ENCODE measurements at regions not wholly inside any gene's neighbourhood (a gene's known extent, or its start where the extent isn't known, plus 50 kb on each side); places are given as distances from the start of the nearest gene placed in this dataset.

GRCh38 chr18:72161691-72162090 is 382.5 kb downstream of the CBLN2 start:
- no peaks in the 10 kb centered on the region for H3K27me3 ChIP-seq (replicated peaks; ENCODE audit: control insufficient read depth, insufficient read depth, low read length, poor library complexity, severe bottlenecking)
- no peak overlapping the region for H3K4me3 ChIP-seq (ENCODE audit: insufficient read depth, low read depth, low read length, poor library complexity, severe bottlenecking)
- DNase-seq, result no peak
- no peak overlapping the region for H3K27ac ChIP-seq (ENCODE audit: insufficient read depth, low read length, poor library complexity, severe bottlenecking)
- no peaks in the 10 kb centered on the region for H3K4me1 ChIP-seq (ENCODE audit: control insufficient read depth, insufficient read depth, low read length, poor library complexity, severe bottlenecking)
- H3K9me3 ChIP-seq (ENCODE audit: control insufficient read depth, low read length), result no peaks in the 10 kb centered on the region
- H3K36me3 ChIP-seq (ENCODE audit: control insufficient read depth, insufficient read depth, low read length), result no peaks in the 10 kb centered on the region

- H3K9me3 ChIP-seq (ENCODE audit: control insufficient read depth, low read length), result no peaks in the 10 kb centered on the region
- H3K36me3 ChIP-seq (ENCODE audit: control insufficient read depth, insufficient read depth, low read length), result no peaks in the 10 kb centered on the region
- no peak overlapping the region for H3K4me3 ChIP-seq (ENCODE audit: insufficient read depth, low read depth, low read length, poor library complexity, severe bottlenecking)
- H3K27me3 ChIP-seq (replicated peaks; ENCODE audit: control insufficient read depth, insufficient read depth, low read length, poor library complexity, severe bottlenecking), result no peaks in the 10 kb centered on the region
- H3K4me1 ChIP-seq (ENCODE audit: control insufficient read depth, insufficient read depth, low read length, poor library complexity, severe bottlenecking), result no peaks in the 10 kb centered on the region
- H3K27ac ChIP-seq (ENCODE audit: insufficient read depth, low read length, poor library complexity, severe bottlenecking), result no peak overlapping the region
- DNase-seq, result no peak
Observed at GRCh38 chr18:72160510-72161445, 383.4 kb downstream of the CBLN2 start.

- Histone ChIP-seq H3K27me3 (replicated peaks; ENCODE audit: control insufficient read depth, insufficient read depth, low read length, poor library complexity, severe bottlenecking) (no peaks in the 10 kb centered on the region), H3K4me3 (ENCODE audit: insufficient read depth, low read depth, low read length, poor library complexity, severe bottlenecking) (no peak overlapping the region), H3K9me3 (ENCODE audit: control insufficient read depth, low read length) (no peaks in the 10 kb centered on the region), H3K36me3 (ENCODE audit: control insufficient read depth, insufficient read depth, low read length) (no peaks in the 10 kb centered on the region), H3K27ac (ENCODE audit: insufficient read depth, low read length, poor library complexity, severe bottlenecking) (no peak overlapping the region), H3K4me1 (ENCODE audit: control insufficient read depth, insufficient read depth, low read length, poor library complexity, severe bottlenecking) (no peaks in the 10 kb centered on the region)
- DNase-seq, result no peak
Observed at GRCh38 chr18:72155327-72155726, 388.8 kb downstream of the CBLN2 start.

GRCh38 chr18:72154926-72155325 is 389.2 kb downstream of the CBLN2 start:
- Histone ChIP-seq H3K4me3 (ENCODE audit: insufficient read depth, low read depth, low read length, poor library complexity, severe bottlenecking) (no peak overlapping the region), H3K9me3 (ENCODE audit: control insufficient read depth, low read length) (no peaks in the 10 kb centered on the region), H3K4me1 (ENCODE audit: control insufficient read depth, insufficient read depth, low read length, poor library complexity, severe bottlenecking) (no peaks in the 10 kb centered on the region), H3K27me3 (replicated peaks; ENCODE audit: control insufficient read depth, insufficient read depth, low read length, poor library complexity, severe bottlenecking) (no peaks in the 10 kb centered on the region), H3K27ac (ENCODE audit: insufficient read depth, low read length, poor library complexity, severe bottlenecking) (no peak overlapping the region), H3K36me3 (ENCODE audit: control insufficient read depth, insufficient read depth, low read length) (no peaks in the 10 kb centered on the region)
- no peak for DNase-seq

GRCh38 chr18:72152935-72153334 is 391.2 kb downstream of the CBLN2 start:
- no peaks in the 10 kb centered on the region for H3K36me3 ChIP-seq (ENCODE audit: control insufficient read depth, insufficient read depth, low read length)
- H3K9me3 ChIP-seq (ENCODE audit: control insufficient read depth, low read length), result no peaks in the 10 kb centered on the region
- no peak overlapping the region for H3K4me3 ChIP-seq (ENCODE audit: insufficient read depth, low read depth, low read length, poor library complexity, severe bottlenecking)
- no peak overlapping the region for H3K27ac ChIP-seq (ENCODE audit: insufficient read depth, low read length, poor library complexity, severe bottlenecking)
- no peak for DNase-seq
- H3K4me1 ChIP-seq (ENCODE audit: control insufficient read depth, insufficient read depth, low read length, poor library complexity, severe bottlenecking), result no peaks in the 10 kb centered on the region
- no peaks in the 10 kb centered on the region for H3K27me3 ChIP-seq (replicated peaks; ENCODE audit: control insufficient read depth, insufficient read depth, low read length, poor library complexity, severe bottlenecking)

GRCh38 chr18:72147830-72148229 is 396.3 kb downstream of the CBLN2 start:
- H3K4me1 ChIP-seq (ENCODE audit: control insufficient read depth, insufficient read depth, low read length, poor library complexity, severe bottlenecking), result no peaks in the 10 kb centered on the region
- H3K27me3 ChIP-seq (replicated peaks; ENCODE audit: control insufficient read depth, insufficient read depth, low read length, poor library complexity, severe bottlenecking), result no peaks in the 10 kb centered on the region
- no peaks in the 10 kb centered on the region for H3K36me3 ChIP-seq (ENCODE audit: control insufficient read depth, insufficient read depth, low read length)
- no peak overlapping the region for H3K4me3 ChIP-seq (ENCODE audit: insufficient read depth, low read depth, low read length, poor library complexity, severe bottlenecking)
- no peak for DNase-seq
- H3K9me3 ChIP-seq (ENCODE audit: control insufficient read depth, low read length), result no peaks in the 10 kb centered on the region
- no peak overlapping the region for H3K27ac ChIP-seq (ENCODE audit: insufficient read depth, low read length, poor library complexity, severe bottlenecking)

GRCh38 chr18:72140007-72140406 is 404.1 kb downstream of the CBLN2 start:
- Histone ChIP-seq H3K9me3 (ENCODE audit: control insufficient read depth, low read length) (no peaks in the 10 kb centered on the region), H3K36me3 (ENCODE audit: control insufficient read depth, insufficient read depth, low read length) (no peaks in the 10 kb centered on the region), H3K27me3 (replicated peaks; ENCODE audit: control insufficient read depth, insufficient read depth, low read length, poor library complexity, severe bottlenecking) (no peaks in the 10 kb centered on the region), H3K4me3 (ENCODE audit: insufficient read depth, low read depth, low read length, poor library complexity, severe bottlenecking) (no peak overlapping the region), H3K4me1 (ENCODE audit: control insufficient read depth, insufficient read depth, low read length, poor library complexity, severe bottlenecking) (no peaks in the 10 kb centered on the region), H3K27ac (ENCODE audit: insufficient read depth, low read length, poor library complexity, severe bottlenecking) (no peak overlapping the region)
- no peak for DNase-seq

GRCh38 chr18:72128649-72129048 is 415.5 kb downstream of the CBLN2 start:
- Histone ChIP-seq H3K4me1 (ENCODE audit: control insufficient read depth, insufficient read depth, low read length, poor library complexity, severe bottlenecking) (no peaks in the 10 kb centered on the region), H3K9me3 (ENCODE audit: control insufficient read depth, low read length) (no peaks in the 10 kb centered on the region), H3K4me3 (ENCODE audit: insufficient read depth, low read depth, low read length, poor library complexity, severe bottlenecking) (no peak overlapping the region), H3K36me3 (ENCODE audit: control insufficient read depth, insufficient read depth, low read length) (no peaks in the 10 kb centered on the region), H3K27ac (ENCODE audit: insufficient read depth, low read length, poor library complexity, severe bottlenecking) (no peak overlapping the region), H3K27me3 (replicated peaks; ENCODE audit: control insufficient read depth, insufficient read depth, low read length, poor library complexity, severe bottlenecking) (no peaks in the 10 kb centered on the region)
- DNase-seq, result no peak

GRCh38 chr18:72122103-72122502 is 422.0 kb downstream of the CBLN2 start:
- DNase-seq, result no peak
- Histone ChIP-seq H3K9me3 (ENCODE audit: control insufficient read depth, low read length) (no peaks in the 10 kb centered on the region), H3K27me3 (replicated peaks; ENCODE audit: control insufficient read depth, insufficient read depth, low read length, poor library complexity, severe bottlenecking) (no peaks in the 10 kb centered on the region), H3K4me1 (ENCODE audit: control insufficient read depth, insufficient read depth, low read length, poor library complexity, severe bottlenecking) (no peaks in the 10 kb centered on the region), H3K27ac (ENCODE audit: insufficient read depth, low read length, poor library complexity, severe bottlenecking) (no peak overlapping the region), H3K36me3 (ENCODE audit: control insufficient read depth, insufficient read depth, low read length) (no peaks in the 10 kb centered on the region), H3K4me3 (ENCODE audit: insufficient read depth, low read depth, low read length, poor library complexity, severe bottlenecking) (no peak overlapping the region)

- no peak for DNase-seq
- H3K27ac ChIP-seq (ENCODE audit: insufficient read depth, low read length, poor library complexity, severe bottlenecking), result no peak overlapping the region
- no peaks in the 10 kb centered on the region for H3K9me3 ChIP-seq (ENCODE audit: control insufficient read depth, low read length)
- no peaks in the 10 kb centered on the region for H3K4me1 ChIP-seq (ENCODE audit: control insufficient read depth, insufficient read depth, low read length, poor library complexity, severe bottlenecking)
- H3K36me3 ChIP-seq (ENCODE audit: control insufficient read depth, insufficient read depth, low read length), result no peaks in the 10 kb centered on the region
- H3K27me3 ChIP-seq (replicated peaks; ENCODE audit: control insufficient read depth, insufficient read depth, low read length, poor library complexity, severe bottlenecking), result no peaks in the 10 kb centered on the region
- H3K4me3 ChIP-seq (ENCODE audit: insufficient read depth, low read depth, low read length, poor library complexity, severe bottlenecking), result no peak overlapping the region
Observed at GRCh38 chr18:72119082-72119481, 425.1 kb downstream of the CBLN2 start.

Measured in effector memory CD4-positive, alpha-beta T cell (primary cell).